CD1c-positive myeloid dendritic cell (primary cell): ENCODE measurements at regions not wholly inside any gene's neighbourhood (a gene's known extent, or its start where the extent isn't known, plus 50 kb on each side); places are given as distances from the start of the nearest gene placed in this dataset.

ENCODE experiments used
- DNase-seq: peaks from one replicate; pipeline ENCODE4 v3.0.0-alpha.2; 2016; ENCODE audit errors: extremely low spot score

DNA sequence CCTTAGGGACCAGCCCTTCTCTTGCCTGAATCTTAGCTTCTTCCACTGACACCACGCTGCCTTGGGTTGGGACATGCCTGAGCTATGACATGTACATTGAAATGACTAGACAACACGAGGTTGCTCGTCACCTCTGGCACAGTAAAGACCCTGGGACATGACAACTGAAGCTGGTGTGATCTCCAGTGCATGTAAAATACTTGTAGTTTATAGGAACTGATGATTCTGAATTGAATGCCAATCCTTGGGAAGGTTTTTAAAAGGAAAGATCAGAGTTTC is 100.7 kb upstream of the PGRMC2 start:
- no peak for DNase-seq

DNA sequence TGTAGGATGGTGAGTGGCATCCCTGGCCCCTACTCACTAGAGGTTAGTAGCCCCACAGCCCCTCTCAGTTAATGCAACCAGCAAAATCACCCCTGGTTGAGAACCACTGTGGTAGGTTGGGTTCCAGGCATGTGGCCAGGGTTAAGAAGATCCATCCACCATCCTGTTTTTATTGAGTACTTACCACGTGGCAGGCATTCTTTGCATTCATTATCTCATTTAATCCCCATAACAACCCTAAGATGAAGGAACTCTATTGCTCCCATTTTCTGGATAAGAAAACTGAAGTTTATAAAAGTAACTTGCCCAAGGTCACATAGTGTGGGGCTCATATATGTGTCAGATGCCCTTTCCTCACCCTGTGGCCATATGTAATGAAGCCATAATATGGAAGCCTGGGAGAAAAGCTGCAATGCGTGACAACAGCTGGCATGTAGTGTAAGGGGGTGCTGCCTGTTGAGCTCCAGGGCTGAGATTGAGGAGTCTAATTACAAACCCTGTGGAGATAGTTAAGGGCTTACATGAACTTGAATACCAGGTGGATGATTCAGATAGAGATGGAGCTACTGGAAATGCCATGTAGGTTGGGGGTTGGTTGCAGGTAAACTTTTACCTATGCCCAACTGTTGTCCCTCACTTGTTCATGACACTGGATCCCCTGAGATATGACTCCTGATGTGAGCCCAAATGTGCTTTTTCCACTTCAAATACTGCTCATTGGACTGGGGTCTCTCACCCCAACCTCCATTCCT is 100.2 kb upstream of the PGRMC2 start:
- DNase-seq = no peak

DNA sequence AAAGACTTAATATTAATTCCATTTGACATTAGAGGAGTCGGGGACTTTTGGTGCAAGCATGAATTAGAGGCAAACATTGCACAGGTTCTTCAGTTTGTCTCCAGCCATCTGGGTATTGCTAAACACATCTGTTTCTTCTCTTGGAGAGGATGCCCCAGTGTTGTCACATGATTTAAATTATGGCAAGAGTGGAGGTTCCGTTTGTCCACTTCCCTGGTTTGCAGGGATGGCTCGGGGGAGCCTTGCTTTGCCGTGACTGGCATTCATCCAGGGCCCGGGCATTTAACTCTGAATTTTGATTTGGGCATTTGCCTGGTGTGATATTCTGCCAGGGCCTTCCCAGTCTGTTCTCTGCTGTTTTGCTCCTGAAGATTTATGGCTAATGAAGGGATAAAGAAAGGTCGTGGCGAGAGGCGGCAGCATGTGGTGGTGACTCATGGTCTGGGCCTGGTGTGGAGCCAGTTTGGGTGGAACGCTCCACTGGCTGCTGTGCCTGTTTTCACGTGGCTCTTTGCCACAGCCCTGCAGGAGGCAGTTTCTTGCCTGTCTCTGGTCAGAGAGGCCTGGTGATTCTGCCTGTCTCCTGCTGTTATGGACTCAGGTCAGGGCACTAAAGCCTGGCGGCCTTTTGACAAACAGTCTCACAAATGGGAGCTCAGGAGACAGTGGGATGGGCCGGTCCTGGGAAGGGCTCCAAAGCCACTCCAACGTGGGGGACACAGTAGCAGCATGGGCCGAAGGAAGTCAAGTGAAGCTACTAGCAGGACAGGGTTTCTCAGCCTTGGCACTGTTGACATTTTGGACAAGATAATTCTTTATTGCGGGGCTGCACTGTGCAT is 99.4 kb upstream of the PGRMC2 start:
- peak; percentile 20 for DNase-seq

DNA sequence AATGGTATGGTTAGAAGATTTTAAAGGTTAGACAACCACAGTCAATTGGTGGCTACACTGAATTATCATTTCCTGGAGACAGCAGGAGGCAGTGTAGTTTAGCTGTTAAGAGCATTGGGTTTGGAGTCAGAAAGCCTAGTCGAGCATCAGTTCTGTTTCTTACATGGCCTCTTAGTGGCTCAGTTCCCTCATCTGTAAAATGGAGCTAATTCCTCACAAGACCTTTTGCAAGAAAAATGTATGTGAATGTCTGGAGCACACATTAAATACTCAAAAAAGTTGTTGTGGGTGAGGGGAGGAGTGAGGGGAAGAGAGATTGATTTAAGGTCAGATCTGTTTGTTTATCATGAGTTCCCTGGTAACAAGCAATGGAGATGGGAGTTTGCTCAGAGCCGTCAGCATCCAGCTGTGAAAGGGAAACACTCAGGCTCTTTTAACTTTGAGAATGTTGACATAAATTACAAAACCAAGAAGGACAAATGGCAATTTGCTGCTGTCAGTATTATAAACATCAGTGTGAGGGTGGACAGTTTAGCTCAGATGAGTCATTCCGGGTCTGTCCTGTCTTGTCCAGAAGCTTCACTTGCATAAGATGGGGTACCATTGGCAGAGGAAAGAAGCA is 98.2 kb upstream of the PGRMC2 start:
- no peak for DNase-seq

DNA sequence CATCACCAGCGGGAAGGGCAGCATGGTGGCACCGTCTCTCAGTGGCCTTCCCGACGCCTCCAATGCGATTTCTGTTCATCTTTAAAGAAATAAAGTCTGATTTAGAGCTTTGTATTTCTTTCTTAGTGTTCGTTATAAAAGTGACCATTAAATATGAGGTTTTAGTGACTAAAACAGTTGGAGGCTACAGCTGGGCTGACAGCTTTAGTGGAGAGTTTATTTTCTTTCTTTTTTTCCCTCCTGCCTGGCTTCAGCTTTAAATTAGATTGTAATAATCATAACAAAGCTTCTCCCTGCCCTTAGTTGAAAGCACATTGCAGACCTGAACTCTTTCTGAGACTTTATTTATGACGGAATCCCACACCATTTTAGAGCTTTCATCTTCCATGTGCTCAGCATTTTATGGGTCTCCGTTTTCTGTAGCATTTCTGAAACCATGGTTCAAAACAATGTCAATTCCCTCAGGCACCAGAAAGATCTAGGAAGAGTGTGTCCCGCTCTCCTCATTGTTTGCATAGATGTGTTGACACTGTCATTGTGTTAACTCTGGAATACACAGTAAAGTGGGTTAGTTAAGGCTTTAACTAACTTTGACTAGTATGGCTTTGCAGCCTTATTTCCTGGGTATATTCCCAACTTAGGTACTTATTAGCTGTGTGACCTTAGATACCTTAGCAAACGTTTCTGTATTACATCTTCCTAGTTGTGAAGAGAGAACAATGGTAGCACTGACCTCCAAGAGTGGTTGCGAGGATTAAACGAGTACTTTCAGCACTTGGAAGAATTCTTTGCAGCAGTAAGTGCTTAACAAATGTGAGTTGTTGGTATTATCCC is 97.4 kb upstream of the PGRMC2 start:
- no peak for DNase-seq

DNA sequence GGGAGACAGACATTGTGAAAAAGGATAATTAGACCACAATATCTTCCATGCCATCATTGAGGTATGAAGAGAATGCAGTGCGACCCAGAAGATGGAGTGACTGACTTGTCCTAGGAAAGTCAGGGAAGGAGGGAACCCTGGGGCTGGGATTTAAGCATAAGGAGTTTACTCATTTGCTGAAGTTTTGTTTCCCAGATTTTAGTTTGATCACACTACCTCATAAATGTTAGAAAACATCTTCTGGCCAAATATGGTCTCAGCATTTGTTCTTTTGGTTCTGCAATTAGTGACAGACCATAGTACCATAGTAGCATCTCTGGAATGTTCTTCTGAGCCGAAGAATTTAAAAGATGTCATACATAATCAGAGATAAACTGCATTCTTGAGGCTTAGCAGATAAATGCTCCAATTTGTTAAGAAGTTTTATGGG is 96.5 kb upstream of the PGRMC2 start:
- no peak for DNase-seq

DNA sequence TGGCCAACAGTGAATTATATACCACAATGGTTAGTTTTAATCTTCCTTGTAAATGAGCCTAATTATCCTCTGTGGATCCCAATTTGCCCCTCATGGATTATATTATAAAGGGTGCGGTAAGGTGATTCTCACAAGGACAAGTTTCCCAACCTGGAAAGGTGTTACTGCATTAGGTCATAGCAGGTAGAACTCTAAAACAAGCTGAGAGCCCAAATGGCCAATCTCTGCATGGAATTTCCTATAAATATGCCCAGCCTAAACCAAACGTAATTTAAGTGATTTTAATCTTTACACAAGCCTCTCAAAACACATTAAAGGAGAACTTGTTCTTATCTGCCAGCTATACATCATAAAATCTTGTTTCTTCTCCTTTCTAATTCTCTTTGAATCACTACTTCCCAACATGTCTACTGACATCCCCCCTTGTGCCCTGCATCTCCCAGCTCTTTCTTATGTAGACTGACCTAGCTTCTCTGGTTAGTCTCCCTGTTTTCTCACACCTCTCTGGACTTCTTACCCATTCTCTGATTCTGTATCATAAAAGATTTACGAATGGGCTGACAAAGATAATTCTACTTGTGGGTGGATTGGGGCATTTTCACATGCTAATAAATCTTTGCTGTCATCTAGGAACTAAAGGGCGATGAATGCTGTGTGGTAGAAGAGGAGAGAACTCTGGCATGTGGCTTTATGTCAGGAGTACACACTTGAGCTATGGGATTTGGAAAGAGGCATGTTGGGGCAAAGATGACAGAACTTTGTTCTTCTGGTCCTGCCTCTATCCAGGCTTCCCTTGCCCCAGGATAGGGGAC is 94.3 kb upstream of the PGRMC2 start:
- no peak for DNase-seq

DNA sequence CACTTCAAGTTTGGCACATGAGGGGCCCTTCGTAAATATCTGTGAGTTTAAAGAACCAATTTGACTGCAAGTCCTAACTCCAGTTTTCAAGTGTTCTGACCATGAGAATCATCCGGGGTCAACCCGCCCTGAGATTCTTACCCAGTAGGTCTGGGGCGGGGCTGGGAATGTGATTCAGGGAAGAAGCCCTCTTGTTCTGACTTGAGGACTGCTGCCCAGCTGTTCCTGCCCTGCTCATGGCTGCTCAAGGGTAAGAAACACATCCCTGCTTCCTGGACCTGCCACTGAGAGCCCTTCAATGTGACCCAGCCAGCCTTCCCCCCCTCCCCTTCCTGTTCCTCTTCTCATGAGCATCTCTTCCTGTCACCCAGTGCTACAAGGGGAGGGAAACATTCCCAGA is 92.7 kb upstream of the PGRMC2 start:
- DNase-seq = no peak

DNA sequence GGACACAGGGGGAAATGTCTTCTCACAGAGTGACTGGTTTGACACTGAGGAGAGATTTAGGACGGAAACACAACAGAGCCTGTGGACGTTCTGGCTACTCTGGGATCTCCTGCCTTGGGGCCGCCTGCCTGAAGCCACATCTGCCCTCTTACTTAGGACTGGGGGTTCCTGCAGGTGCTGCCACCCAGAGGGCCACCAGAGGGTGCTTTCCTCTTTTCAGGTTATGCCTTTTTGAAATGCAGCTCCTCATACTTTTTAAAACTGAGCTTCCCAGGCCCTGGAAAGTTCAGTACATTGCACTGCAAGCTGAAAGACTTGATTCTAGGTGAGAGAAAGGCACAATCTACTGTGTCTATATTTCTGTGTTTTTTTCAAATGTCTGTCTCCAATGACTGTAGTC is 92.2 kb upstream of the PGRMC2 start:
- DNase-seq = peak; percentile 2

DNA sequence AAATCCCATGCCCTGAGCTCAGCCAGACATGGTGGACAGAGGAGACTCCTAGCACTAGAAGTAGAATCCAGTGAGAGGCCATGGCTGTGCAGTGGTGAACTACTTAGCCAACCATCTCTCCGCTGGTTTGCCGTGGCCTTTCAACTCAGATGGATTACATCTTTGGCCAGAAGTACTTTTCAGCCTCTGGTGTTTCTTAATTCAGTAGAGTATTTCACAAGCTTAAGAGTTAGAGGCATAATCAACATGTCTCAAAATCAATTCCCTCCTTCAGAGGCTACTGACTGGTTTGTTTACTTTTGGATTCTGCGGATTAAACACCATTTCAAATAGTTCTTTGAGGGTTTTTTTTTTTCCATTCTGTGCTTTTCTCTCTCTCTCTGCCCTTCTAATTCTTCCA is 91.1 kb upstream of the PGRMC2 start:
- no peak for DNase-seq

DNA sequence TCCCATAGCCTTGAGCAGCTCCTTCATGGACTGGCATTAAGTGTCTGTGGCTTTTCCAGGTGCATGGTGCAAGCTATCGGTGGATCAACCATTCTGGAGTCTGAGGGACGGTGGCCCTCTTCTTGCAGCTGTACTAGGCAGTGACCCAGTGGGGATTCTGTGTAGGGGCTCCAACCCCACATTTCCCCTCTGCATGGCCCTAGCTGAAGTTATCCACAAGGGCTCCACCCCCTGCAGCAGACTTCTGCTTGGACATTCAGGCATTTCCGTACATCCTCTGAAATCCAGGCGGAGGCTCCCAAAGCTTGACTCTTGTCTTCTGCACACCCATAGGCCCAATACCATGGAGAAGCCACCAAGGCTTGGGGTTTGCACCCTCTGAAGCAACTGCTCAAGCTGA is 89.3 kb upstream of the PGRMC2 start:
- DNase-seq = no peak

DNA sequence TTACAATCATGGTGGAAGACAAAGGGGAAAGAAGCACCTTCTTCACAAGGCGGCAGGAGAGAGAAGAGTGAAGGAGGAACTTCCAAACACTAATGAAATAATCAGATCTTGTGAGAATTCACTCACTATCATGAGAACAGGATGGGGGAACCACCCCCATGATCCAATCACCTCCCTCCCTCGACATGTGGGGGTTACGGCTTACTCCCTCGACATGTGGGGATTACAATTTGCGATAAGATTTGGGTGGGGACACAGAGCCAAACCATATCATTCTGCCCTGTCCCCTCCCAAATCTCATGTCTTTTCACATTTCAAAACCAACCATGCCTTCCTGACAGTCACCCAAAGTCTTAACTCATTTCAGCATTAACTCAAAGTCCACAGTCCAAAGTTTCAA is 88.7 kb upstream of the PGRMC2 start:
- DNase-seq = no peak

DNA sequence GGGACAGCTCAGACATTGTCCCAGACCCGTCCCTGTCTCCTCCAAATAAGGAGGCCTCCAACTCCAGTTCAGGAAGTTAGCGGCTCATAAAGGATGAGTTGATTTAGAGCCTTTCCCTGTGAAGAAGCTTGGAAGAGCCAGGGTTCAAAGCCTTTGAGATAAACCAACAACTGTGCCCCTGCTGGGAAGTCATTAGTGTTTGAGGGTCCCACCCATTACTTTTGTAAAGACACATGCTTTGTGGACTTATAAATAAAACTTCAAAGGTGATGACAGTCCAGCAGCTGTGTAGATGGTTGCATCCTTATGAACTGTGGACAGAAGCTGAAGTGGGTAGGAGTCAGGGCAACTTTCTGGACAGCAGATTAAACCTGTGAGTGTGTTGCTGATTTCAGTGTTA is 86.0 kb upstream of the PGRMC2 start:
- DNase-seq = no peak

DNA sequence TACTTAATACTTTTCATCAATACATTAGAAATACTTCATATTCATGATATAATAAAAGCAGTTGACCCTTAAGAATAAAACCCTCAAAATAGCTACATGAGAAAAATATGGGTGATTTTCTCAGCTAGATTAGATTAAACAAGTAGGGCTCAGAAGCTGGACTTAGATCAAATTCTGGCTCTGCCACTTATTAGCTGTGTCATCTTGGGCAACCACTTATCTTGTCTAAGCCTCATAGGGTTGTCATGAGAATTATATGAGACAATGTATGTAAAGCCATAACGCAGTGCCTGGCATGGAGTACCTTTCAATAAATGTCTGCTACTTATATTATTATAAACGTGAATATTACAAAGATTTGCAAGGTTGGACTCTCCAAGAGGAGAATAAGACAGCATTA is 84.3 kb upstream of the PGRMC2 start:
- no peak for DNase-seq

DNA sequence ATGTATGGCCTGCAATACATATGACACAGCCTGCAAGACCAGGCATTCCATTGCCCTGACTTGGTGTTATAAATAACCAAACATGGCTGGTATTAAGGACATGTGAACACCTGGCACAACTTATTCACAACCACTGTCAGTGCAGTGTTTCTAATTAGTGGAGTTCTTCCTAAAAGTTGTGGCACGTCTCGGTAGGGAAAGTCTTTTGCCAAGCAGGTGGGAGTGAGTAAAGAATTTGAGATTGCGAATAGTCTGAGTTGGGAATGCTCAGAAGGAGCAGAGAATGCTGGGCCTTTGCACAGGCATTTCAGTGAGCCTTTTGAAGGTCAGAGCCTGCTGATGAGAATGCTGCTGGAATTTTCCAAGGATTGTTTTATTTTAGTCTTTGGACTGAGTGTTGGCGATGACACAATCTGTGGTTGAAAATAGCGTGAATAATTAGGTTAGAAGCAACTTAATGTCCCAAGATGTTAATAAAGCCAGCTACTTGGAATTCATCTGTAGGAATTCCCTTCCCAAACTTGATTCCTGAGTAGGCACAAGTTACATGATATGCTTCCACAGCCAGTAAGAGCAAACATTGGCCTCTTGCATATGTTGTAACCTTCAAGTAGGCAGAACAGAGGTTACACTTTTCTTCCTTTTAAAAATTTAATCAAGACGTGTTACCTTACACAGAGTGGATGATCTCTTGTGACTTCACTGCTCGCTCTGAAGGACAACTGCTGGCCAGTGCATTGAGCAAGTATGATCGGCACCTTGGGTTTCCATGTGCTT is 83.6 kb upstream of the PGRMC2 start:
- no peak for DNase-seq

DNA sequence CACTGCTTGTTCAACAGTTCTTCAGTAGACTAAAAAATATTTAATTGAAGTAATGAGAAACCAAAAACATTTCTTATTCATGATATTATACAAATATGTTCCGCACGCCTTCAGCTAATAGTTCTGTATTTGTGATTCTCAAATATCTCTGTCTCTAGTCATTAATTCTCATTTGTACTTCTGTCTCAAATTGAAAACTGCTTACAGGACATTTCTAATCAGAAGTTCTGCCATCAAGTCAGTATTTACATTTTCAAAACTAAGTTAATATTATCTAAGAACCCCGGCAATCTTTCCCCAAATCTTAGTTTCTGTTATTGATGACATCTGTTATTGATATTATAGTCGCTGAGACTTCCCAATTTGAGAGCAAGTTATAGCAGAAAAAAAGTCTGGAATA is 78.6 kb upstream of the PGRMC2 start:
- DNase-seq = no peak

DNA sequence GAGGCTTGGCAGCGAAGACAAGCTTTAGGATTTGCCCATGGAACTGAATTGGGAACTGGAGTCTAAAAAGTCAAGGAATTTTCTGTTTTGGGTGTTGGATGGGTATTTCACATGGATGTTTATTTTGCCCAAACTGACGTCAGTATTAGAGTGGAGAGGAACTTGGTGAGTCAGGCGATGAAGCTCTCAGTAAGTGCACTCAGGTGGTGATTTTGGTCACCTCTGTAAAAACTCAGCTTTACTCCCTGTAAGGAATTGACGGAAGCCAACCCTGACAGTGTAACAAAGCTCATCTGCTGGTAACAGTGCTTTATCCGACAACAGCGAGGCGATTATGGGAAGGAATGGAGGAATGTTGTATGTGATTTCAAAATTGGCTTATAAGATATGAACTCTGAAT is 77.0 kb upstream of the PGRMC2 start:
- DNase-seq = no peak

DNA sequence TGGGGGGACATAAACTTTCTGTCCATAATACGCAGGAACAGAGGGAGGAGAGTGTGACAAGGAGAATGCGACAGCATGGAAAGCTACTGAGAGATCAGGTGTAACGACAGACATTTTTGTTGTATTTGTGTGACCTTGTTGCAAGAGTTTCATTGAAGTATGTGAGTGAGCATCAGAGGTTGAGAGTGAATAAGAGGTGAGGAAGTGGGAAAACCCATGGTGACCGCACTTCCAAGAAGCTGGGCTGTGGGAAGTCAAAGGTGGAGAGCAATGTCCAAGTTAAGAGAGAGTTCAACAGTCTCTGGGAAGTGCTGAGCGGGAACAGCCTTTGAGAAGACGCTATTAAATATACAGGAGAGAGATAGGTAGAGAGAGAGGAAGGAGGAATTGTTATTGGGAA is 76.4 kb upstream of the PGRMC2 start:
- DNase-seq = no peak

DNA sequence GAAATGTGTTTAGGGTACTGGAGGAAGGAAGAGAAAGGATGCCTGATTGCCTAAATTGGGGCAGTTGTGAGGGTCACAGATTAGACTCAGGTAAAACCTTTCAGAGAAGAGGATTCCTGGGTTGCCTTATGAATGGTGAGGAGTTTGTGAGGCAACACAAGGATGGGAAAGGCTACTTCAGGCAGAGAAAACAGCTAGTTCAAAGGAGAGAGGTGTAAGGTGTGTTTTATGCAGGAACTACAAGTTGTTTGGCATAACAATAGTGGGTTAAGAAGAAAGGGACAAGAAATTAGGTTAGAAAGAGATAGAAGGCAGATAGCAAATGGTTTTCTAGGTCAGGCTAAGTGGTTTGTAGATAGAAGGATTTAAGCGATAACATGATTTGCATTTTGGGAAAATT is 75.1 kb upstream of the PGRMC2 start:
- no peak for DNase-seq

DNA sequence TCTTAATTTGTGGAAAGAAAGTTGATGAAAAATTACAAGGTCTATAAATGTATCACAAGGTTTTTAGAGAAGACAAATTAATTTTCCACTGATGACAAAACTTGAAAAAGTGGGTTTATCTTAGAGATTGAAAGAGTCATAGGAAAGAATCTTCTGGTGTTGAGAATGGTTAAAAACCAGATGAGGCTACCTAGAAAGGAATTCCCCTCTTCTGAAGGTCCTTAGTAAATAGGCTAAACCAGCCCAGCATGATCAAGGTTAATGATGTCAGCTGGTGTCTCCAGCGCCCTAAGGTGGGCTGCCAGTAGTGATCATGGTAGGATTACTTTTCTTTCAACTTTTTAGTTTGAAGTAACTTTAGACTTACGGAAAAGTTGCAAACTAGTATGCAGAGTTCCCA is 71.8 kb upstream of the PGRMC2 start:
- DNase-seq = no peak

DNA sequence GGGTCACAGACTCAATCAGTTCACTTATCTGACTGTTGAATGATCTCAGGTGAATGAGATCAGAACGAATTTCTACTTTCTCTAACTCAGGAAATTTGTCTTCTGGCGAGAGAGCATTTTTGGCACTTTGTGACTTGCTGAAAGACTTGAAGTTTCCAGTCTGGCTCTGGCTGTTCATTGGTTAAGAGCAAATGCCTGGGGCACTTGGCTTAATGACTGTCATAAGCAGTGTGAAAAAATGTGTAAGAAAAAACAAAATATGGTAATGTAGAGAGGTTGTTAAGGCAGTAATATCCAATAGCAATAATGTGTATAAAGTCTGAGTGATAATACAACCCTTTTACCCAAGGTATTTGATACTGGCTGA is 71.3 kb upstream of the PGRMC2 start:
- DNase-seq = no peak
